ENCODE measurements at regions not wholly inside any gene's neighbourhood (a gene's known extent, or its start where the extent isn't known, plus 50 kb on each side); places are given as distances from the start of the nearest gene placed in this dataset.
A peak's percentile ranks its signal among the peaks of the same experiment; 100 is the strongest.

- peak; percentile 65 to 67 for DNase-seq
These were observed 202.1 kb downstream of the NXPE2 start for GRCh38 chr11:114880442-114880841.

- DNase-seq = no peak
These were observed 205.1 kb downstream of the NXPE2 start for GRCh38 chr11:114883472-114883871.

GRCh38 chr11:114886644-114887265, 208.4 kb downstream of the NXPE2 start:
- no peak for DNase-seq

GRCh38 chr11:114889594-114890011, 211.3 kb downstream of the NXPE2 start:
- no peak for DNase-seq

GRCh38 chr11:114890038-114890437, 211.7 kb downstream of the NXPE2 start:
- no peak for DNase-seq

GRCh38 chr11:114891911-114892310, 213.6 kb downstream of the NXPE2 start:
- no peak for DNase-seq

GRCh38 chr11:114892381-114893197, 214.3 kb downstream of the NXPE2 start:
- DNase-seq = no peak

- no peak for DNase-seq
These were observed 215.0 kb downstream of the NXPE2 start for GRCh38 chr11:114893329-114893728.

GRCh38 chr11:114896594-114896993, 218.3 kb downstream of the NXPE2 start:
- no peak for DNase-seq

GRCh38 chr11:114909866-114910265, 231.5 kb downstream of the NXPE2 start:
- no peak for DNase-seq

GRCh38 chr11:114912826-114913225, 234.5 kb downstream of the NXPE2 start:
- no peak for DNase-seq

- no peak for DNase-seq
These were observed 236.1 kb downstream of the NXPE2 start for GRCh38 chr11:114914231-114915005.

- no peak for DNase-seq
These were observed 237.8 kb downstream of the NXPE2 start for GRCh38 chr11:114915871-114916805.

- peak in 1 of 2 experiments; percentile 5 for DNase-seq
These were observed 240.0 kb downstream of the NXPE2 start for GRCh38 chr11:114918286-114918685.

- DNase-seq = no peak
These were observed 243.4 kb downstream of the NXPE2 start for GRCh38 chr11:114921697-114922096.

GRCh38 chr11:114924042-114924441, 245.7 kb downstream of the NXPE2 start:
- no peak for DNase-seq

- no peak for DNase-seq
These were observed 247.3 kb downstream of the NXPE2 start for GRCh38 chr11:114925591-114925990.

- no peak for DNase-seq
These were observed 250.0 kb downstream of the NXPE2 start for GRCh38 chr11:114928260-114928870.

GRCh38 chr11:114929351-114930000, 251.1 kb downstream of the NXPE2 start:
- DNase-seq = no peak

GRCh38 chr11:114938799-114939198, 260.5 kb downstream of the NXPE2 start:
- DNase-seq = no peak

GRCh38 chr11:114942207-114942606, 263.9 kb downstream of the NXPE2 start:
- no peak for DNase-seq

Data from NCI-H187 (cell line).